Stimulated activated CD8-positive, alpha-beta memory T cell treated with anti-CD3 and anti-CD28 coated beads, Interleukin-15, amount 100 ng/mL, for 24 hours (primary cell): ENCODE measurements at regions not wholly inside any gene's neighbourhood (a gene's known extent, or its start where the extent isn't known, plus 50 kb on each side); places are given as distances from the start of the nearest gene placed in this dataset.

Experiments
- DNase-seq: peaks from one replicate; pipeline ENCODE4 v3.0.0-alpha.2; 2020; ENCODE audit warnings: low read depth

- no peak for DNase-seq
These were observed 99.3 kb upstream of the LRATD1 start for GRCh38 chr2:14533131-14533757.

GRCh38 chr2:14535156-14535555 lies 97.4 kb upstream of the LRATD1 start:
- DNase-seq, result no peak

- DNase-seq, result no peak
These were observed 95.5 kb upstream of the LRATD1 start for GRCh38 chr2:14536976-14537375.

GRCh38 chr2:14540015-14540414 lies 92.5 kb upstream of the LRATD1 start:
- no peak for DNase-seq

- DNase-seq, result no peak
These were observed 89.2 kb upstream of the LRATD1 start for GRCh38 chr2:14543284-14543683.

- DNase-seq, result no peak
These were observed 88.3 kb upstream of the LRATD1 start for GRCh38 chr2:14544247-14544646.

- DNase-seq, result no peak
These were observed 84.7 kb upstream of the LRATD1 start for GRCh38 chr2:14547830-14548229.

GRCh38 chr2:14550658-14551057 lies 81.9 kb upstream of the LRATD1 start:
- DNase-seq, result no peak

GRCh38 chr2:14551069-14551468 lies 81.4 kb upstream of the LRATD1 start:
- no peak for DNase-seq

- no peak for DNase-seq
These were observed 80.2 kb upstream of the LRATD1 start for GRCh38 chr2:14552286-14552685.

- DNase-seq, result no peak
These were observed 79.7 kb upstream of the LRATD1 start for GRCh38 chr2:14552818-14553217.

- DNase-seq, result no peak
These were observed 77.5 kb upstream of the LRATD1 start for GRCh38 chr2:14554849-14555545.

- no peak for DNase-seq
These were observed 75.4 kb upstream of the LRATD1 start for GRCh38 chr2:14557111-14557510.

GRCh38 chr2:14557916-14558315 lies 74.6 kb upstream of the LRATD1 start:
- no peak for DNase-seq

- no peak for DNase-seq
These were observed 74.1 kb upstream of the LRATD1 start for GRCh38 chr2:14558335-14558919.

GRCh38 chr2:14560716-14561115 lies 71.8 kb upstream of the LRATD1 start:
- DNase-seq, result no peak

GRCh38 chr2:14563324-14563723 lies 69.2 kb upstream of the LRATD1 start:
- no peak for DNase-seq

GRCh38 chr2:14565666-14566065 lies 66.9 kb upstream of the LRATD1 start:
- no peak for DNase-seq

- no peak for DNase-seq
These were observed 65.0 kb upstream of the LRATD1 start for GRCh38 chr2:14567561-14567960.

- DNase-seq, result no peak
These were observed 63.2 kb upstream of the LRATD1 start for GRCh38 chr2:14569294-14569693.

- no peak for DNase-seq
These were observed 59.9 kb upstream of the LRATD1 start for GRCh38 chr2:14572633-14573032.

GRCh38 chr2:14577843-14578242 lies 54.7 kb upstream of the LRATD1 start:
- DNase-seq, result no peak
